ENCODE measurements at regions not wholly inside any gene's neighbourhood (a gene's known extent, or its start where the extent isn't known, plus 50 kb on each side); places are given as distances from the start of the nearest gene placed in this dataset.

- Histone ChIP-seq H3K4me1 (peaks cover 23 to 39% (median 33%) of the 10 kb centered on the region in 4 donors), H3K9me3 (no peaks in the 10 kb centered on the region), H3K27me3 (no peaks in the 10 kb centered on the region), H3K36me3 (no peaks in the 10 kb centered on the region), H3K27ac (replicated peaks in 1 of 4) (no peak overlapping the region), H3K4me3 (no peak overlapping the region)
- no peak for DNase-seq (ENCODE audit: extremely low spot score)
- no peak for TF ChIP-seq POLR2AphosphoS5 (IDR thresholded peaks at IDR 0.05)
- TF ChIP-seq, protein P1, sequence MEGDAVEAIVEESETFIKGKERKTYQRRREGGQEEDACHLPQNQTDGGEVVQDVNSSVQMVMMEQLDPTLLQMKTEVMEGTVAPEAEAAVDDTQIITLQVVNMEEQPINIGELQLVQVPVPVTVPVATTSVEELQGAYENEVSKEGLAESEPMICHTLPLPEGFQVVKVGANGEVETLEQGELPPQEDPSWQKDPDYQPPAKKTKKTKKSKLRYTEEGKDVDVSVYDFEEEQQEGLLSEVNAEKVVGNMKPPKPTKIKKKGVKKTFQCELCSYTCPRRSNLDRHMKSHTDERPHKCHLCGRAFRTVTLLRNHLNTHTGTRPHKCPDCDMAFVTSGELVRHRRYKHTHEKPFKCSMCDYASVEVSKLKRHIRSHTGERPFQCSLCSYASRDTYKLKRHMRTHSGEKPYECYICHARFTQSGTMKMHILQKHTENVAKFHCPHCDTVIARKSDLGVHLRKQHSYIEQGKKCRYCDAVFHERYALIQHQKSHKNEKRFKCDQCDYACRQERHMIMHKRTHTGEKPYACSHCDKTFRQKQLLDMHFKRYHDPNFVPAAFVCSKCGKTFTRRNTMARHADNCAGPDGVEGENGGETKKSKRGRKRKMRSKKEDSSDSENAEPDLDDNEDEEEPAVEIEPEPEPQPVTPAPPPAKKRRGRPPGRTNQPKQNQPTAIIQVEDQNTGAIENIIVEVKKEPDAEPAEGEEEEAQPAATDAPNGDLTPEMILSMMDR (IDR thresholded peaks at IDR 0.05) = no peak
- no peak for TF ChIP-seq EP300 (IDR thresholded peaks at IDR 0.05)
- no peak for TF ChIP-seq POLR2A (IDR thresholded peaks at IDR 0.05; ENCODE audit: low read depth)
- WGBS = 71% methylated on average over 4 of the region's 4 CpGs
- intact Hi-C loops (cut with DNase I) = no loop called here
Measured at GRCh38 chr14:89614009-89614691, 197.1 kb upstream of the FOXN3 start.

DNA sequence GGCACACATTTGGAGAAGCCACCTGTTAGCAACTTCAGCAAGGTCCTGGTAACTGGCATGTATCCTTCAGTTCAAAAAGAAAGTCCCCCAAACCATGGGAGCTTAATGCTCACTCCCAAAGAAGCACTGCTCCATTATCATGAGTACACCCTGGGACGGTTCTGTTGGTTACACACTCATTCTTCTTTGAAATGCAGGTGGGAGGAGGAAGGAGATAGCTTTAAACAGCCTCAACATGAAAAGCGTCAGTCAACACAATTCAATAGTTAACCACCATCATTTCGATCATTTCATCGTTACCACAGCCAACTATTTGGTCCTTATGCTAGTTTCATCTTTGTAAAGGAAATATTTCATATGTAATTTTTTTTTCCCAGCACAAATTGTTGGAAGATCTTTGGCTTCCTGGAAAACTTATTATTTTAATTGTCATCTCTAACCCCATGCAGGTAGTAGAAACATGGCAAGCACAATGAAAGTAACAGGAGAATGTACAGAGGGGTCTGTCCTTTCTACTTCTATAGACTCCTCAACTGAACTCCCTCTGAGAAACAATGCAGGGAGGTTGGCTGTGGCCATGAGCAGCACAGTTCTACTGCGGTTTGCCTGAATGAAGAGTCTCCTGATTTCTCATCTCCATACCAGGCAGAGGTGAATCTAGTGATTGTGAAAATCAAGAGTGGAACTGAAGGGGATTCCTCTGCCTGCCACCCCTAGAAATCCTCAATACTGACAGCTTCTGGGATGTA lies 196.4 kb upstream of the FOXN3 start:
- peaks cover 24 to 39% (median 32%) of the 10 kb centered on the region in 4 donors for H3K4me1 ChIP-seq
- no peak overlapping the region for H3K27ac ChIP-seq (replicated peaks in 1 of 4)
- no peak for DNase-seq (ENCODE audit: extremely low spot score)
- H3K9me3 ChIP-seq = no peaks in the 10 kb centered on the region
- 92% methylated on average over 5 of the region's 5 CpGs for WGBS
- intact Hi-C loops (cut with DNase I) = no loop called here
- no peaks in the 10 kb centered on the region for H3K27me3 ChIP-seq
- no peak overlapping the region for H3K4me3 ChIP-seq
- no peaks in the 10 kb centered on the region for H3K36me3 ChIP-seq
- TF ChIP-seq POLR2AphosphoS5 (IDR thresholded peaks at IDR 0.05) = no peak
- no peak for TF ChIP-seq EP300 (IDR thresholded peaks at IDR 0.05)
- no peak for TF ChIP-seq POLR2A (IDR thresholded peaks at IDR 0.05; ENCODE audit: low read depth)
- TF ChIP-seq, protein P1 (IDR thresholded peaks at IDR 0.05) = no peak

DNA sequence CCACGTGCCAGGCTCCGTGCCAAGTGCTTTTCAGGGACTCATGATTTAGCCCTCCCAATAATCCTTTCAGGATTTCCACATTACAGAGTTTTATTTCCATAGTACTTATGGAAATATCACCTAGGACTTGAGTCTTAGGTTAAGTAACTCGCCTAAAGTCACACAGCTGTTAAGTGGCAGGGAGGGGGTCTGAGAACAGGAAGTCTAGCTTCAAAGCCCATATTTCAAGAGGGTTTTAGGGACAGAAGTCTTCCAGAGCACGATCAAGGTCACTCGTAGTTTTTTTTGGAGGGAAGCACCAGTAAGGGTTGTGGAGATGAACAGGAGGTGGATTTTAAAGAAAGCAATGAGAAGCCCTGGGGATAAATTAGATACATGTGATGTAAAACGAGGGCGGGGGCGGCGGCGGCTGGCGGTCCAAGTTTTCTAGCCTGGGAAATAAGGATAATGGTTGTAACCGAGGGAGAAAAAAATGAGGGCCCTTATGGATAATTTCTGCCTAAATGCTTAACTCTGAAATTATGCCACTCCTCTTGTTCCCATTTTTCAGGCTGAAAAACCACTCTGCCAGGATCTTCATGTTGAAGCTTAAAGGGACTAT lies 192.6 kb upstream of the FOXN3 start:
- Histone ChIP-seq H3K4me1 (peaks cover 5 to 16% (median 8%) of the 10 kb centered on the region in 4 donors), H3K9me3 (peaks cover 0 to 5% (median 2%) of the 10 kb centered on the region in 4 donors), H3K36me3 (no peaks in the 10 kb centered on the region), H3K27me3 (no peaks in the 10 kb centered on the region), H3K4me3 (no peak overlapping the region), H3K27ac (replicated peaks in 1 of 4) (no peak overlapping the region)
- 83% methylated on average over 12 of the region's 12 CpGs for WGBS
- no peak for DNase-seq (ENCODE audit: extremely low spot score)
- intact Hi-C loops (cut with DNase I) = no loop called here
- TF ChIP-seq EP300 (IDR thresholded peaks at IDR 0.05) (no peak), POLR2A (IDR thresholded peaks at IDR 0.05; ENCODE audit: low read depth) (no peak), POLR2AphosphoS5 (IDR thresholded peaks at IDR 0.05) (no peak)
- TF ChIP-seq, protein P1 (IDR thresholded peaks at IDR 0.05) = no peak

- 91% methylated on average over 6 of the region's 6 CpGs for WGBS
- TF ChIP-seq, protein P1 (IDR thresholded peaks at IDR 0.05) = no peak
- no peak for TF ChIP-seq EP300 (IDR thresholded peaks at IDR 0.05)
- Histone ChIP-seq H3K36me3 (no peaks in the 10 kb centered on the region), H3K4me3 (no peak overlapping the region), H3K9me3 (peaks cover 0 to 5% (median 2%) of the 10 kb centered on the region in 4 donors), H3K4me1 (peaks cover 0 to 18% (median 0%) of the 10 kb centered on the region in 4 donors), H3K27ac (replicated peaks in 1 of 4) (no peak overlapping the region), H3K27me3 (no peaks in the 10 kb centered on the region)
- no peak for DNase-seq (ENCODE audit: extremely low spot score)
- intact Hi-C loops (cut with DNase I) = no loop called here
Measured at GRCh38 chr14:89607453-89607852, 190.4 kb upstream of the FOXN3 start.

All from esophagus muscularis mucosa (tissue), 4 donors.